Astrocyte (in vitro differentiated cells and primary cell): ENCODE measurements at regions not wholly inside any gene's neighbourhood (a gene's known extent, or its start where the extent isn't known, plus 50 kb on each side); places are given as distances from the start of the nearest gene placed in this dataset.

Source experiments
- DNase-seq: peaks from one replicate; pipeline ENCODE4 v3.0.0-alpha.2; 2010; ENCODE audit warnings: low read depth
- FAIRE-seq: peaks from 2 replicates; lab custom pipeline; 2011; peaks lifted over from hg19 to GRCh38; lab: Jason Lieb, UNC
- H2AFZ ChIP-seq: 2 replicates; pipeline ENCODE4 v1.6.0; 2012; ENCODE audit warnings: low read depth, low read length, inconsistent platforms
- H3K27ac ChIP-seq: 2 replicates; pipeline ENCODE4 v1.5.1; 2011; ENCODE audit warnings: low read depth, low read length, inconsistent platforms
- H3K27me3 ChIP-seq: 2 replicates; pipeline ENCODE4 v1.6.0; 2011; ENCODE audit warnings: low read length, inconsistent platforms; ENCODE audit not compliant: insufficient read depth
- H3K36me3 ChIP-seq: 2 replicates; pipeline ENCODE4 v1.5.1; 2011; ENCODE audit warnings: low read length, inconsistent platforms; ENCODE audit not compliant: insufficient read depth
- H3K4me1 ChIP-seq: 2 replicates; pipeline ENCODE4 v1.5.1; 2011; ENCODE audit warnings: low read length, inconsistent platforms; ENCODE audit not compliant: insufficient read depth
- H3K4me2 ChIP-seq: 2 replicates; pipeline ENCODE4 v1.6.0; 2012; ENCODE audit warnings: low read length, inconsistent platforms
- H3K4me3 ChIP-seq: 2 replicates; pipeline ENCODE4 v1.5.1; 2011; ENCODE audit warnings: low read depth, mild to moderate bottlenecking, low read length, inconsistent platforms; ENCODE audit not compliant: insufficient read depth
- H3K79me2 ChIP-seq: 2 replicates; pipeline ENCODE4 v1.6.0; 2012; ENCODE audit warnings: mild to moderate bottlenecking, low read length, inconsistent platforms; ENCODE audit not compliant: insufficient read depth
- H3K9ac ChIP-seq: 2 replicates; pipeline ENCODE4 v1.6.0; 2012; ENCODE audit warnings: mild to moderate bottlenecking, low read length, inconsistent platforms
- H3K9me3 ChIP-seq: 2 replicates; pipeline ENCODE4 v1.5.1; 2012; ENCODE audit warnings: low read depth, mild to moderate bottlenecking, low read length, inconsistent platforms; ENCODE audit not compliant: insufficient read depth
- H4K20me1 ChIP-seq: 2 replicates; pipeline ENCODE4 v1.6.0; 2012; ENCODE audit warnings: low read length, inconsistent platforms; ENCODE audit not compliant: insufficient read depth
- H3K27ac Mint-ChIP-seq: one replicate; pipeline ENCODE4 v1.8.0; 2021; ENCODE audit warnings: mild to moderate bottlenecking, mixed read lengths; ENCODE audit not compliant: unreplicated experiment
- H3K27me3 Mint-ChIP-seq: one replicate; pipeline ENCODE4 v1.8.0; 2021; ENCODE audit warnings: low read depth, mixed read lengths; ENCODE audit not compliant: unreplicated experiment
- H3K36me3 Mint-ChIP-seq: one replicate; pipeline ENCODE4 v1.8.0; 2021; ENCODE audit warnings: low read depth, mixed read lengths; ENCODE audit not compliant: unreplicated experiment
- H3K4me1 Mint-ChIP-seq: one replicate; pipeline ENCODE4 v1.8.0; 2021; ENCODE audit warnings: low read depth, mixed read lengths; ENCODE audit not compliant: unreplicated experiment
- H3K4me3 Mint-ChIP-seq: one replicate; pipeline ENCODE4 v1.8.0; 2021; ENCODE audit warnings: mild to moderate bottlenecking, moderate library complexity, mixed read lengths; ENCODE audit not compliant: unreplicated experiment
- H3K9me3 Mint-ChIP-seq: one replicate; pipeline ENCODE4 v1.8.0; 2021; ENCODE audit warnings: mild to moderate bottlenecking, mixed read lengths; ENCODE audit not compliant: unreplicated experiment
- EZH2 ChIP-seq: IDR thresholded peaks from 2 replicates; pipeline ENCODE4 v1.6.1; 2012; ENCODE audit warnings: mild to moderate bottlenecking, low read length, inconsistent platforms; ENCODE audit not compliant: insufficient read depth
- TF ChIP-seq, protein P1 (sequence below): IDR thresholded peaks from 2 replicates; pipeline ENCODE4 v1.5.1; 2011; ENCODE audit warnings: low read depth, mild to moderate bottlenecking, inconsistent platforms, low read length, moderate library complexity; ENCODE audit not compliant: insufficient read depth

- Mint-ChIP-seq H3K27me3 (no peaks in the 10 kb centered on the region), H3K4me1 (no peaks in the 10 kb centered on the region), H3K36me3 (peaks cover 3% of the 10 kb centered on the region), H3K9me3 (peaks cover 12% of the 10 kb centered on the region), H3K4me3 (no peak overlapping the region), H3K27ac (no peak overlapping the region)
- FAIRE-seq (no peak), DNase-seq (no peak)
- no peak overlapping the region for H3K27ac ChIP-seq
- no peaks in the 10 kb centered on the region for H3K79me2 ChIP-seq
- no peaks in the 10 kb centered on the region for H4K20me1 ChIP-seq
- H3K9me3 ChIP-seq = no peaks in the 10 kb centered on the region
- no peak overlapping the region for H2AFZ ChIP-seq
- H3K9ac ChIP-seq = no peak overlapping the region
- no peaks in the 10 kb centered on the region for H3K4me1 ChIP-seq
- H3K4me2 ChIP-seq = no peak overlapping the region
- no peak for TF ChIP-seq EZH2
- TF ChIP-seq, protein P1, sequence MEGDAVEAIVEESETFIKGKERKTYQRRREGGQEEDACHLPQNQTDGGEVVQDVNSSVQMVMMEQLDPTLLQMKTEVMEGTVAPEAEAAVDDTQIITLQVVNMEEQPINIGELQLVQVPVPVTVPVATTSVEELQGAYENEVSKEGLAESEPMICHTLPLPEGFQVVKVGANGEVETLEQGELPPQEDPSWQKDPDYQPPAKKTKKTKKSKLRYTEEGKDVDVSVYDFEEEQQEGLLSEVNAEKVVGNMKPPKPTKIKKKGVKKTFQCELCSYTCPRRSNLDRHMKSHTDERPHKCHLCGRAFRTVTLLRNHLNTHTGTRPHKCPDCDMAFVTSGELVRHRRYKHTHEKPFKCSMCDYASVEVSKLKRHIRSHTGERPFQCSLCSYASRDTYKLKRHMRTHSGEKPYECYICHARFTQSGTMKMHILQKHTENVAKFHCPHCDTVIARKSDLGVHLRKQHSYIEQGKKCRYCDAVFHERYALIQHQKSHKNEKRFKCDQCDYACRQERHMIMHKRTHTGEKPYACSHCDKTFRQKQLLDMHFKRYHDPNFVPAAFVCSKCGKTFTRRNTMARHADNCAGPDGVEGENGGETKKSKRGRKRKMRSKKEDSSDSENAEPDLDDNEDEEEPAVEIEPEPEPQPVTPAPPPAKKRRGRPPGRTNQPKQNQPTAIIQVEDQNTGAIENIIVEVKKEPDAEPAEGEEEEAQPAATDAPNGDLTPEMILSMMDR = no peak
- H3K4me3 ChIP-seq = no peak overlapping the region
- H3K36me3 ChIP-seq = no peaks in the 10 kb centered on the region
- H3K27me3 ChIP-seq = no peaks in the 10 kb centered on the region
These were observed 268.8 kb downstream of the SLITRK1 start for GRCh38 chr13:83613524-83613923.

- no peak overlapping the region for H3K4me3 ChIP-seq
- no peak overlapping the region for H3K27ac Mint-ChIP-seq
These were observed 280.7 kb downstream of the SLITRK1 start for GRCh38 chr13:83601539-83601938.

DNA sequence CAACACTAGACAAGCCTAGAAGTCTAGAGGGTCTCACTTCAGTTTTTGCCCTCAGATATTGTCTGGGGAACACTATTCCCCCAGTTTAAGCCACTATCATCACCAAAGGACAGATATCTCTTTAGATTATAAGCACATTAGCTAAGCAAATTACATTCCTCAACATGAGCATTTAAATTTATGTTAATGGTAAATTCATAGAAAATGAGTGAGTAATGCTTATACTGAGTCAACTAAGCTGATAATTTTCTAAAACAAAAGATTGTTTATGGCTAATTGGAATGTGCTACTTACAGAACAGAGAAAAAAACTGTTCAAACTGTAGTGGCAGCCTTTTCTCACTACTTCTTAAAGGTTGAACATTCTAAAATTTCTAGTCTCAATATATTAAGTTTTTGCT, 290.2 kb downstream of the SLITRK1 start:
- H3K27me3 Mint-ChIP-seq = no peaks in the 10 kb centered on the region
- FAIRE-seq = no peak

More at GRCh38 chr13:83601539-83601938, 280.7 kb downstream of the SLITRK1 start:
- Mint-ChIP-seq H3K36me3 (no peaks in the 10 kb centered on the region), H3K4me1 (no peaks in the 10 kb centered on the region), H3K4me3 (no peak overlapping the region), H3K27me3 (no peaks in the 10 kb centered on the region), H3K9me3 (no peaks in the 10 kb centered on the region)
- Histone ChIP-seq H3K4me1 (no peaks in the 10 kb centered on the region), H3K9ac (no peak overlapping the region), H3K4me2 (no peak overlapping the region), H4K20me1 (no peaks in the 10 kb centered on the region), H3K9me3 (no peaks in the 10 kb centered on the region), H3K27me3 (no peaks in the 10 kb centered on the region), H3K36me3 (no peaks in the 10 kb centered on the region), H3K27ac (no peak overlapping the region), H2AFZ (no peak overlapping the region), H3K79me2 (no peaks in the 10 kb centered on the region)
- DNase-seq (no peak), FAIRE-seq (no peak)
- no peak for TF ChIP-seq EZH2
- TF ChIP-seq, protein P1 = no peak

More for the DNA sequence above, 290.2 kb downstream of the SLITRK1 start:
- Histone ChIP-seq H3K9me3 (no peaks in the 10 kb centered on the region), H2AFZ (no peak overlapping the region), H3K36me3 (no peaks in the 10 kb centered on the region), H3K4me2 (no peak overlapping the region), H3K27me3 (no peaks in the 10 kb centered on the region), H4K20me1 (no peaks in the 10 kb centered on the region), H3K4me3 (no peak overlapping the region), H3K4me1 (no peaks in the 10 kb centered on the region), H3K79me2 (no peaks in the 10 kb centered on the region), H3K9ac (no peak overlapping the region), H3K27ac (no peak overlapping the region)
- no peaks in the 10 kb centered on the region for H3K9me3 Mint-ChIP-seq
- H3K4me3 Mint-ChIP-seq = no peak overlapping the region
- H3K27ac Mint-ChIP-seq = no peak overlapping the region
- no peak for TF ChIP-seq EZH2
- TF ChIP-seq, protein P1 = no peak
- H3K4me1 Mint-ChIP-seq = no peaks in the 10 kb centered on the region
- DNase-seq = no peak
- H3K36me3 Mint-ChIP-seq = no peaks in the 10 kb centered on the region
